ENCODE measurements at regions not wholly inside any gene's neighbourhood (a gene's known extent, or its start where the extent isn't known, plus 50 kb on each side); places are given as distances from the start of the nearest gene placed in this dataset.

- TF ChIP-seq CTCF (IDR thresholded peaks at IDR 0.05 in 2 of 3, conservative IDR thresholded peaks at IDR 0.05 in 1 of 3; ENCODE audit: borderline replicate concordance in 1 of 3, insufficient read depth in 1 of 3, low read depth in 2 of 3, low read length in 2 of 3) = no peak
- TF ChIP-seq ZBTB33 (IDR thresholded peaks at IDR 0.05; ENCODE audit: extremely low read depth, insufficient replicate concordance, low read length) = no peak
- TF ChIP-seq REST (IDR thresholded peaks at IDR 0.05; ENCODE audit: low read depth) = no peak
- no peak for TF ChIP-seq POLR2A (IDR thresholded peaks at IDR 0.05; ENCODE audit: borderline replicate concordance, extremely low read depth, insufficient read depth, insufficient read length)
- no peak for TF ChIP-seq EZH2phosphoT487 (IDR thresholded peaks at IDR 0.05; ENCODE audit: borderline replicate concordance)
Measured at GRCh38 chr6:56753811-56754210, 111.1 kb upstream of the DST start.
